ENCODE measurements at regions not wholly inside any gene's neighbourhood (a gene's known extent, or its start where the extent isn't known, plus 50 kb on each side); places are given as distances from the start of the nearest gene placed in this dataset.
"Not testable (repeated sequence)": the region's sequence is repeated elsewhere in the genome, so short reads cannot be mapped to it uniquely, and the experiment has no call there.

DNA sequence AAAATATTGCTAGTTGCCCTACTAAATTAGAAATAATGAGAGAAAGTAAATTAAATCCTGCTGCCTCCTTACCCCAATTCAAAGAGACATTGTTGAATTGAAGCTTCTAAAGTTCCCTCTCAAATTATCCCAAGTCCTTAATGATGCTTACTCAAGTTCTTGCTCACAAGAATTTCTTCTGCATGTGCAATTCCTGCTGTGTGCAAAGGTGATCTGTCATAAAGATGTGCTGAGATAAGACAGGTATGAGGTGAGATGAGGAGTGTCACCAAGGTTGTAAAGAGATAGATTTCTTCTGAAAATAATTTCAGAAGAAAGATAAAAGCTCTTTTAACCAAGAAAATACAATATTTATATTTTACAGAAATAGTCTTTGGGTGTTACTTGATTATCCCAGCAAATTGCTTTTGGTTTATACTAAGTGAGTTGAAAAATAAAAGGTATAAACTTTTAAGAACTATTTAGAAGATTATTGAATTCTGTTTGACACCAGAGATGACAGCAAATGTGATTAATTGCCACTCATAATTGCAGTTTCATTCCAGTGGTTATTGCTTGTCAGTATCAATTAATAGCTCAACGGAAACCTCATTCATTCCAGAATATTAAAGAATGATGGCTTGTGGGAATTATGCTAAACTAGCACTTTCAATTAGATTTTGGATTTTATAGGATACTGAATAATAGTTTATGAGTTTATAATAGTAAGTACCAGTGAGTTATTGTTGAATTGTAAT is 674.3 kb downstream of the STK39 start:
- DNase-seq: no peak

DNA sequence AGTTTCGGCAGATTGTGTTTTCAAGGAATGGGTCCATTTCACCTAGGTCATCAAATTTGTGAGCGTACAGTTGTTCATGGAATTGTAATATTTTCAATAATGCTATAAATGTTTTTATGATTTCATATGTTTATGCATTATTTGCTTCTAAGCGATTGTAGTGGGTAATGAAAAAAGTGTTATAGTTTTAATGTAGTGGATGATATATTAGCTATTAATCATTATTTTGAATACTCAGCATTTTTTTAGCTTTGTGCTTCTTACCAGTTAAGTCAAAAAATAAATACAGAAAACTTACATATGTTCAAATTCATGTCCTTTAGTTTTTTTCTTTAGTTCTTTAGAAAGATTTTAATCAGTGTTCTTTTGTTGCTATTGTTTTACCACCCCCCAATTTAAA is 677.0 kb downstream of the STK39 start:
- DNase-seq: no peak

DNA sequence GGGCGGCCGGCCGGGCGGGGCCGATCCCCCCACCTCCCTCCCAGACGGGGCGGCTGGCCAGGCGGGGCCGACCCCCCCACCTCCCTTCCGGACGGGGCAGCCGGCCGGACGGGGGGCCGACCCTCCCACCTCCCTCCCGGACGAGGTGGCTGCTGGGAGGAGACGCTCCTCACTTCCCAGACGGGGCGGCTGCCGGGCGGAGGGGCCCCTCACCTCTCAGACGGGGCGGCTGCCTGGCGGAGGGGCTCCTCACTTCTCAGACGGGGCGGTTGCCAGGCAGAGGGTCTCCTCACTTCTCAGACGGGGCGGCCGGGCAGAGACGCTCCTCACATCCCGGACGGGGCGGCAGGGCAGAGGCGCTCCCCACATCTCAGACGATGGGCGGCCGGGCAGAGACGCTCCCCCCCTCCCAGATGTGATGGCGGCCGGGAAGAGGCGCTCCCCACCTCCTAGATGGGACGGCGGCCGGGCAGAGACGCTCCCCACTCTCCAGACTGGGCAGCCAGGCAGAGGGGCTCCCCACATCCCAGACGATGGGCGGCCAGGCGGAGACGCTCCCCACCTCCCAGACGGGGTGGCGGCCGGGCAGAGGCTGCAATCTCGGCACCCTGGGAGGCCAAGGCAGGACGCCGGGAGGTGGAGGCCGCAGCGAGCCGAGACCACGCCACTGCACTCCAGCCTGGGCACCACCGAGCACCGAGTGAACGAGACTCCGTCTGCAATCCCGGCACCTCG is 675.8 kb downstream of the XIRP2 start:
- not testable (repeated sequence) for DNase-seq

DNA sequence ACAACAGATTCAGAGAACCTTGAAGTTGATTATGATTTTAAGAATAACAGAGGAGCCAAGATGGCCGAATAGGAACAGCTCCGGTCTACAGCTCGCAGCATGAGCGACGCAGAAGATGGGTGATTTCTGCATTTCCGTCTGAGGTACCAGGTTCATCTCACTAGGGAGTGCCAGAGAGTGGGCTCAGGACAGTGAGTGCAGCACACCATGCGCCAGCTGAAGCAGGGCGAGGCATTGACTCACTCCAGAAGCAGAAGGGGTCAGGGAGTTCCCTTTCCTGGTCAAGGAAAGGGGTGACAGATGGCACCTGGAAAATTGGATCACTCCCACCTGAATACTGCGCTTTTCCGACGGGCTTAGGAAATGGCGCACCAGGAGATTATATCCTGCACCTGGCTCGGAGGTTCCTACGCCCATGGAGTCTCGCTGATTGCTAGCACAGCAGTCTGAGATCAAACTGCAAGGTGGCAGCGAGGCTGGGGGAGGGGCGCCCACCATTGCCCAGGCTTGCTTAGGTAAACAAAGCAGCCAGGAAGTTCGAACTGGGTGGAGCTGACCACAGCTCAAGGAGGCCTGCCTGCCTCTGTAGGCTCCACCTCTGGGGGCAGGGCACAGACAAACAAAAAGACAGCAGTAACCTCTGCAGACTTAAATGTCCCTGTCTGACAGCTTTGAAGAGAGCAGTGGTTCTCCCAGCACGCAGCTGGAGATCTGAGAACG is 670.2 kb downstream of the XIRP2 start:
- not testable (repeated sequence) for DNase-seq

DNA sequence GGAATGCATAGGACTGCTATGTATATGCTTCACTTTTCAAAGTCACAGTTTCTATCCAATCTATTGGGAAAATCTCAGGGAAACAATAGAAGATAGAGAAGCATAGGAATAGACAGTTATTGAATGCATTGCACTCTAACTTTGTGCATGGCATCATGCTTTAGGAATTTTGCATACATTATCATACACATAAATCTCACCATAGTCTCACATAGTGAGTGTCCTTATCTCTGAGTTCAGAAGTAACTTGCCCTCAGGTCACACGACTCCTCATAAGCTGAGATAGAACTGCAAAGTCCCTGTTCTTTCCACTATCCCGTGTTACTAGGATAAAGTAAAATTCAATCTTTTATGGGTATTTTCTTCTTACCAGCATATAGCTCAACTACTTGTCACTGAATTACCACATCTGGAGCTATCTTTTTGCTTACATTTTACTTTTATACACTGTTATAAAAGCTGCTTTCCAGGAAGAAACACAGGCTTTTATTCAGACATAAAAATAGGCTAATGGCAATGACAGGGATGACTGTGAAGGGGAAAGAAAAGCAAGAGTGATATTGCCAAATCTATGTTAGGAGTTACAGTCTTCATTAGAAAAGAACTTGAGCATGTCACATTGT is 666.9 kb downstream of the XIRP2 start:
- DNase-seq: no peak

DNA sequence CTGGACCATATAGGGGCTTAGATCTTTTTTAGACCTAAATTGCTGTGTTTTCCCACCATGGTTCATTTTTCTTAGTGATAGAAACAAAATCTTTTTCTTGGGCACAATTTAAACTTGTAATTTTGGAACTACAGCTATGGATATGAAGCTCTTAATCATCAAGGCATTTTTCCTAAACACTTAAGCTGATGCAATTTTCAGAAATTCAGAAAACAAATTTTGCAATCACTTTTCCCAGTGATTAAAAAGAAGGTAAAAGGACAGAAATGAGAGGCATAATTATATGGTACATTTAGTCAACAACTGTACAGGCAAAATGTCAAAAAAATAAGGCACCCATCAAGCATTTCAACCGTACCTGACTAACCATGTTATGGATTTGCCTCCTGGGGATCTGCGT is 665.4 kb downstream of the XIRP2 start:
- no peak for DNase-seq

DNA sequence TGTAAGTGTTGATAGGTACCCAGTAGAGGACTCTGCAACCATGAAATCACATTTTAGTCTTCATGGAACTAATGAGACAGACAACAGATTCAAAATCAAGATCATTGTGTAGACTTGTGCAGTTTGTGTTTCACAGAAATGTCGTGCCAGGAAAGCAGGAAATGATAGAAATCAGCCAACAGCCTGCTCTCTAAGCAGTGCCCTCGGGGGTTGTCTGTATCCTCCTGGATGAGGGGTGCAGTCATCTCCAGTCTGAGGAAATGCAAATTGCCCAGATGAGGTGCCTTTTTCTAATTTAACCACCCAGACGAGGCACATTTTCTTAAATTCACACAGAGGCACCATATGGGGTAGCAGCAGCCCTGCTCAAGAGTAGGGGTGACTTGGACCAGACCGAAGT is 663.1 kb downstream of the XIRP2 start:
- no peak for DNase-seq

DNA sequence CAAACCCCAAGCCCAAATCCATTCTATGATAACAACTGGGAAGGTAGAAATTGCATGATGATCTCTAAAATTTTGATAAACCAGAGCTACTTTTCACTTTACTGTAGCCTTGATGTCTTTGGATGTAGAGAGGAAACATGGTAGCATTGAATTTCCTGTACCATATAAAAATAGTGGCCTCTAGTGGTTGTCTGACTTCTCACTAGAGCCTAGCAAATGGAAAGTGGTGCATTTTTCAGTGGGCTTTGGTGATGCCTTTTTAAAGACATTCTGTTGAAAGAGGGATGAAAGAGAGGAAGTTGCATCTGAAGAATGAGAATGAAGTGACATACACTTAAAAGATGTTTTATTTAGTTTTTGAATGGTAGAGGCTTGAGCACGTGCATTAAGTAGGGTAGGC is 662.2 kb downstream of the XIRP2 start:
- DNase-seq: no peak

DNA sequence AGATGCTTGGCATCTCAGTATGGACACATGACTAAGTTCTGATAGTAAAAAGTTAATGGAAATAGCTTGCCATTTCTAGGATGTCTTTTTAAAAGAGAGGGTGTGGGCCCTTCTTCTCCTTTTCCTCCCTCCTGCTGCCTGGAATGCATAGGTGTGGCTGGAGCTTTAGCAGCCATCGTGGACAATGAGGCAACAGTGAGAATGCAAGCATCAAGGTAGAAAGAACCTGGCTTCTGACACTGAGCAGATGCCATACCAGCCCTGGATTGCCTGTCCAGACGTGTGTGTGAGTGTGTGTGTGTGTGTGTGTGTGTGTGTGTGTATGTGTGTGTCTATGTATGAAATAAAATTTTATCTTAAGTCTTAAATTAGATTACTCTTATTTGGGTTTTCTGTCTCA is 660.1 kb downstream of the XIRP2 start:
- DNase-seq: no peak

DNA sequence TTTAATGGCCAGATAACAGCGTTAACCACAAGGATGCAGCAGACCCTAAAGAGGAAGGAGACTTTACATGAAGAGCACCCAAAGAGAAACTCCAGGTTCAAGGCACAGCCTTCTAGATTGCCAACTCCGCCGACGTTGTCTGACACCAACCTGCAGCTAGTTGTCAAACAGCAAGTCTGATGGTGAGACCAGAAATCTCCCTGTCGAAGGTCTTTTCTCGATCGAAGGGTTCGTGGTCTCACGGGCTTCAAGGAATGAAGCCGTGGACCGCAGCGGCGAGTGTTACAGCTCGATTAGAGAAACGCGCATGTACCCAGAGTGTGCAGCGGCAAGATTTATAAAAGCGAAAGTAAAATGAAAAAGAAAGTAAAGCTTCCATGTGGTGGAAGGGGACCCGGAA is 656.3 kb downstream of the XIRP2 start:
- DNase-seq: no peak

DNA sequence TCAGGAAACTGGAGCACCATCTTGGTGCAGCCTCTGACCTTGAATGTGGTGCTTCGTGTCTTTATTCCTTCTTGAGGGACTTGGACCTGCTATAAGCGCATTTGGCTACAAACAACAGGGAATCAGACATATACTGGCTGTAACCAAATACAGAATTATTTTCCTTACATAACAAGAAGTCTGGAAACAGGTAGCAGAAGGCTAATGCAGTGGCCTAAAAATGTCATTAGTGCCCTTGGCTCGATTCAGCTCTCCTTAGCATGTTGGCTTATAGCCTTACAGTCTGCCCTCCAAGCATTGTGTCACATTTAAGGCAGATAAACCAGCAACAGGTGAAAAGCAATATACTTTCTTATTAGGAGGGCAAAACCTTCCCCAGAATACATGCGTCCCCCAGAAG is 655.4 kb downstream of the XIRP2 start:
- DNase-seq: no peak

DNA sequence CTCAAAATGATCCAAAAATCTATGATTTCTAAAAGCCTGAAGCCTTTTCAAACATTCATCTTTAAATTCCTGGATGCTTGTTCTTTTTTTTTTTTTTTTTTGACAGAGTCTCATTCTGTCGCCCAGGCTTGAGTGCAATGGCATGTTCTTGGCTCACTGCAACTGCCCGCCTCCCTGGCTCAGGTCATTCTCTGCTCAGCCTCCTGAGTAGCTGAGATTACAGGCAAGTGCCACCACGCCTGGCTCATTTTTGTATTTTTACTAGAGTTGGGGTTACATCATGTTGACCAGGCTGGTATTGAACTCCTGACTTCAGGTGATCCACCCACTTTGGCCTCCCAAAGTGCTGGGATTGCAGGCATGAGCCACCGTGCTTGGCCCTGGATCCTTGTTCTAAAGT is 649.5 kb downstream of the XIRP2 start:
- no peak for DNase-seq

DNA sequence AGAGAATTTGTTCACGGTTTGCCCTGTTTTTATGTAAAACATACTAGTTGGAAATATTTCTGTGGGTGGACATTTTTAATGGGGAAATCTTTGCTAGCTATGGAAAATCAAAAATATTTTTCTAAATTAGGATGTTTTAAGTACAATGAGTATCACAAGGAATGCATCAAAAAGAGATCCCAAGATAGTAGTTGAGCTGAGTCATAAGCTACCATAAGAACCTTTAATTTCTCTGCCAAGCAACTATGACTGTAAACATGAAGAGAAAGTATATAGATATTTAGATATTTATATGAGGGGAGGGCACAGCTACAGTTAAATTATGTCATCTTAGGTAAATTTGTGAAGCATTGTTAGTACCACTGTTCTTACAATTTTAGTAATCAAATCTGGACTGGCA is 646.2 kb downstream of the XIRP2 start:
- no peak for DNase-seq

DNA sequence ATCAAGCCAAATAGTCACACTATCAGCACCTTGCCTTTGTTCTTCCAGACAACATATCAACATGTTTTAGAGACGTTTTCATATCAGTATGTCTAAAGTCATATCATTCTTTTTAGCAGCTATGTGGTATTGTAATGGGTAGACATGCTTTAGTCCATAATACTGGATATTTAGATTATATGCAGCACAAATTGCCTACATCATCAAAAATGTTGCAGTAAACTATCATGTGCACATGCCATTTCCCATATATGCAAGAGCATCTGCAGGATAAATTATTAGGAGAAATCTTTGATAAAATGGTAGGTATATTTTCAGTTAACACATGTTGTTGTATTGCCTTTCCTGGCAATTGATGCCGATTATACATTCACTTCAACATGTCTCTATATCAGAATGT is 636.5 kb downstream of the XIRP2 start:
- no peak for DNase-seq

DNA sequence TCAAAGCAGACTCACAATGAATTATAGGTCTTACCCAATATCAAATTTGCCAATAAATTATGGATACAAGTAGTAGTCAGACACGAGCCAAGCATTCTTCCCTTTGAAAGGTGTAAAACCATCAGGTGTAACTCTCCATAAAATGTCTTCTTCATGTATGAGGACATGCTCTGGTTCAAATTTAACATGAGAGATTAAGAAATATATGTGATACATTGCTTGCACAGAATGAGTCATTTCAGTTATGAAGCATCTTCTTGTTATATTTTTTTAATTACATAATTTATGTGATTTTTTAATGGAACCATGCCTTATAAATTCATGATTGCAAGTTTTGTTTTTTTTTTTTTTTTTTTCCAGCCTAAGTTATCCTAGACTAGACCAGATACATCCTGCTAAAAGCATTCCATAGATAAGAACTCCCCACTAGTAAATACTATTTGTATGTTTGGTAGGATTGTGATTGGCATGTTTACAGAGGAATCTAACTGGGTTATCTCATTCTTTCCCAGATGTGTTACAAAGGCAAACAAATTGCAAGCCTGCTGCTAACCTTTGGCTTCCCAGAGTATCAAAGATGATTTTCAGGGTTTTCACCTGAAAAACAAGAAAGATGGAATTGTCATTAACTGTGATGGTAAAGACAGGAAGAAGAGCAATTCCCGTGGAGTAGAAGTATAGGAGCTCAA is 621.9 kb downstream of the XIRP2 start:
- no peak for DNase-seq

DNA sequence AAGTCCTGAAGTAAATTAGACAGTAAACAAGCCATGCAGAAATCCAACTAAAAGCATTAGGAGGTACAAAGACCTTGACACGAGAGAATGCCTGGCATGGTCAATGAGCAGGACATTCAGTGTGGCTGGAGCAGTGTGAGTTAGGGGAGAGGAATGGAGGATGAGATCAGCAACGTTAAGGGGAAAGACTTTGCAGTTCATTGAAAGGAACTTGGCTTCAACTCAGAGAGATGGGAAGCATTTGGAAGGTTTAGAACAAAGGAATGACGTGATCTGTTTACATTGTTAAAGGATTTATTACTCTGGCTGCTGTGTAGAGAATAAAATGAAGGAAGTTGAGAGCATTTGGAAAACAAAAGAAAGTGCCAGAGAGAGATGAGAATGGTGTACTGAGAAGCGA is 621.3 kb downstream of the XIRP2 start:
- DNase-seq: no peak

DNA sequence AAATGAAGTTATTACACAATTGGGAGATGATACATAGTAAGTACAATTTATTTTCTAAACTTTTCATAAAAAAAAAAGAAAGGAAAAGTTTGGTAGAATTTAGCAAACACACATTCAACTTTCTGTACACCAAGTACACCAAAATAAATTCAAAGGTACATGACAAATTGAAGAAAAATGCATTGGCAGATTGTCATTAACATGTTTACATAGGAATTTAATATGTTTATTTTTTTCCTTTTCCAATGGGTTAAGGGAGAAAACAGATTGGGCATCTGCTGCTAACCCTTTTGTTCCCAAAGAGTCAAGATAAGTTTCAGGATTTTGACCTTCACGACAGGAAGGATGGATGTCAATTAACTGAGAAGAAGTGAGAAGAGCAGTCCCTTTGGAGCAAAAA is 620.4 kb downstream of the XIRP2 start:
- no peak for DNase-seq

DNA sequence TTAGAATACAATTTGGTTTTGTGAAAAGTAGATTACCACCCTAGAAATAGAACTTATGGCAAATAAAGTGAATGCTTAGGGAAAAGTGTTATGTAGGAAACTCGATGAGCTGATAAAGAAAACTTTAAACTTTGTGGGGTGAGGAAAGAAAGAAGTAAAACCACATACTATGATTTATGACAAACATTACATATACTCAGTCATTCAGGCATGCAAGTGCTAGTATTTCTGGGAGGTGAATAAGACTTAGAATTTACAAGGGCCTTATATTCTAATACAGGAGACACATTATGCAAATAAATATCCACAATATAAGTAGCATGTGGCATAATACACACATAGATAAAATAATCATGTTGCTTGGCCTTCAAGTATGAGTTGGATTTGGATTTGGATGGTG is 618.1 kb downstream of the XIRP2 start:
- DNase-seq: no peak

DNA sequence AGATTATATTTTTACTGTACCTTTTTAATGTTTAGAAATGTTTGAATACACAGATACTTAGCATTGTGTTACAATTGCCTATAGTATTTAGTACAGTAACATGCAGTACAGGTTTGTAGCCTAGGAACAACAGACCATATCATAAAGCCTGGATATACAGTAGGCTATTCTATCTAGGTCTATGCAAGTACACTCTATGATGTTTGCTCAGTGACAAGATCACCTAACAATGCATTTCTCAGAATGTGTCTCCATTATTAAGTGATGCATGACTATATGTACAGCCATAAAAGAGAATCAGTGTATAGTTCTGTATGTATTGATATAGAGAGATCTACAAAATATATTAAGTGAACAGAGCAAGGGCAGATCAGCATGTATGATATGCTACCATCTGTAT is 616.4 kb downstream of the XIRP2 start:
- no peak for DNase-seq

DNA sequence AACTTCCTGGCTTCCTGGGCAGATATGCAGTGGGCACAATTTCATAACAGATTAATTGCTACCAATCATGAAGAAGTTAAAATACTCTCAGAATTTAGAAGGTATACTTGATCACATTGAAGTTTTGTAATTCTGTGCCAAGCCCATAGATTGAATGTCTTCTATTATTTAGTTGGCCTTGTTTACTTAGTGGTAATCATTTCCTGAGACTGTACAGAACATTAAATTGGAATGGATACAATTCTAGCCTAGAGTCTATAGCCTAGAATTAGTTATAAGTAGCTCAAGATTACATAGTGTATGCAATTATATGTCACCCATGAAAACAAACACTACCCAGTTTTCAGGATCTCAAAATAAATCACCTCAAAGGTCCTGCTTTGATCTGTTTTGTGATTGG is 615.8 kb downstream of the XIRP2 start:
- DNase-seq: no peak

DNA sequence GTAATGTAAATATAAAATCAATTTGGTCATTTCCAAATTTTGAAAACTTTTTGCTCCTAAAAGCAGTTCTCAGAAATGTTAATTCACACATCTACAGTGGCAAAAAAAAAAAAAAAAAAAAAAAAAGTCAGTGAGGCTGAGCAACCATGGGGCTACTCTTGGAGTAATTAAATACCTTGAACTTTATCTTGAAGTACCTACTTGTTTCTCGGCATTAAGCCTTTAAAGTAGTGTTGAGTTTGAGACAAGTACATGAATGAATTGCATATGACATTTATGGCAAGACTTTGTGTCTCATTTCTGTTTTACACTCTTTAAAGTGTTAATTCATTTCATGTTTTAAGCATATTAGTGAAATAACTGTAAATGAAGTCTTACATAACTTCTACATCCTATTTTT is 613.3 kb downstream of the XIRP2 start:
- DNase-seq: no peak

DNA sequence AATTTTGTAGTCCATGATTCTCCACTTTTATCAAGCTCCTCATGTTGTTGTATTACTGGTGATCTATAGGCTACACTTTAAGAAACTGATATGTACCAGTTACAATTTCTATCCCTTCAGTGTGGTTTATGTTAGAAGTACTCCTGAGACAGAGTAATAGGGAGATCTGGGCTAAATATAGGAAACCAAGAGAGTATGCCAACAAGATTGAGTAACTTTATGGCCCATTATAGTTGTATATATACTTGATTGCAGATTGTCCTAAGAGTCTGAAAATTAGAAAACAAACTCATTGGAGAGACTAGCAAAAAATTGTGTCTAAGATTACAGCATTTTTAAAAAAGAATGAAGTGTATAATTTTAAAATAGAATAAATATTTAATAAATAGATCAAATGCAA is 605.6 kb downstream of the XIRP2 start:
- no peak for DNase-seq

DNA sequence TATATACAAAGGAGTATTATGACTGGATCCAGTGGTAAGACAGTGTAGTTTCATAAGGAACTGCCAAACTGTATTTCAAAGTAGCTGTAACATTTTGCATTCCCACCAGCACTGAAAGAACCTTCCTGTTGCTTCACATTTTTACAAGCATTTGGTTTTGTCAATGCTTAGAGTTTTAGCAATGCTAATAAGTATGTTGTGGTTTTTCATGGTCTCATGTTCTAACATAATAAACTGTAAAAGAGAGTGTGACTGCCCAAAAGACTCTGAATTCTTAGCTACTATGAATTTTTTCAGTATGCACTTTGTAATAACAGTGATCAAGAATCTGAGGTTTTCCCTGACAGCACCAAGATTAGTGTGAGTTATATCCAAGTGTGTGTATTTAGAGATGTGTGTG is 604.2 kb downstream of the XIRP2 start:
- no peak for DNase-seq
